Endothelial cell of umbilical vein (primary cell): ENCODE measurements at regions not wholly inside any gene's neighbourhood (a gene's known extent, or its start where the extent isn't known, plus 50 kb on each side); places are given as distances from the start of the nearest gene placed in this dataset.

Source experiments
- BruUV-seq: library from RNA; stranded (reverse); fragments of 400-500 nt; replicated peaks from 2 replicates; lab custom pipeline; 2021; lab: Mats Ljungman, UMichigan
- CTCF ChIA-PET: fragments of 300-600, 350-600 bp; sonication (Branson Sonifier 250); formaldehyde crosslinking; loops from one replicate; lab custom pipeline; 2021; ENCODE audit warnings: antibody characterized with exemption, inconsistent platforms; lab: Charles Lee
- POLR2A ChIA-PET: fragments of 300-600, 350-600 bp; sonication (Branson Sonifier 250); formaldehyde crosslinking; loops from one replicate; lab custom pipeline; 2021; ENCODE audit warnings: antibody characterized with exemption, inconsistent platforms; lab: Charles Lee
- DNase-seq: peaks from one replicate; pipeline ENCODE4 v3.0.0-alpha.2; 2011; ENCODE audit warnings: low read depth, low spot score
- FAIRE-seq: peaks from 2 replicates; lab custom pipeline; 2011; peaks lifted over from hg19 to GRCh38; lab: Jason Lieb, UNC
- H2AFZ ChIP-seq: 2 replicates; pipeline ENCODE4 v1.6.0; 2012; ENCODE audit warnings: low read depth, low read length, control low read depth, inconsistent platforms
- H3K27ac ChIP-seq: 2 replicates; pipeline ENCODE4 v1.5.1; 2011; ENCODE audit warnings: low read depth, mild to moderate bottlenecking, control low read depth, low read length, moderate library complexity; ENCODE audit not compliant: insufficient read depth
- H3K27me3 ChIP-seq, 2 experiments: 2 replicates each; pipeline versions ENCODE4 v1.6.0 to v1.6.1; 2011; ENCODE audit warnings: low read length in 2 of 2, mixed read lengths in 1 of 2; ENCODE audit not compliant: control insufficient read depth in 2 of 2, insufficient read depth in 2 of 2
- H3K36me3 ChIP-seq, 2 experiments: 2 replicates in 1 of 2; 3 replicates in 1 of 2; pipeline ENCODE4 v1.5.1; 2011; ENCODE audit warnings: low read length in 2 of 2, mild to moderate bottlenecking in 1 of 2, moderate library complexity in 1 of 2; ENCODE audit not compliant: control insufficient read depth in 2 of 2, insufficient read depth in 2 of 2; ENCODE audit errors: extremely low read depth in 1 of 2
- H3K4me1 ChIP-seq: 3 replicates; pipeline ENCODE4 v1.5.1; 2011; ENCODE audit warnings: mild to moderate bottlenecking, low read length; ENCODE audit not compliant: control insufficient read depth, insufficient read depth; ENCODE audit errors: extremely low read depth
- H3K4me2 ChIP-seq: 2 replicates; pipeline ENCODE4 v1.6.1; 2011; ENCODE audit warnings: low read length, control low read depth, mixed read lengths; ENCODE audit not compliant: insufficient read depth
- H3K4me3 ChIP-seq, 3 experiments: fragments of 200-600 bp in 1 of 3; sonication (generic), shearing (Covaris generic) in 1 of 3; replicated peaks in 1 of 3; 2 replicates each; pipeline ENCODE4 v1.5.1; 2011 to 2016; ENCODE audit warnings: control low read depth in 3 of 3, low read length in 3 of 3, mild to moderate bottlenecking in 2 of 3, inconsistent platforms in 1 of 3, low read depth in 1 of 3, moderate library complexity in 1 of 3; ENCODE audit not compliant: insufficient read depth in 1 of 3
- H3K79me2 ChIP-seq: 2 replicates; pipeline ENCODE4 v1.6.0; 2012; ENCODE audit warnings: low read length, inconsistent platforms; ENCODE audit not compliant: control insufficient read depth, insufficient read depth
- H3K9ac ChIP-seq: replicated peaks from 2 replicates; pipeline ENCODE3; 2011; ENCODE audit warnings: low read length, control low read depth; ENCODE audit not compliant: insufficient read depth; ENCODE audit errors: extremely low read depth
- H3K9me1 ChIP-seq: replicated peaks from 3 replicates; pipeline ENCODE4 v1.6.0; 2011; ENCODE audit warnings: mild to moderate bottlenecking, low read length; ENCODE audit not compliant: control insufficient read depth, insufficient read depth; ENCODE audit errors: extremely low read depth
- H3K9me3 ChIP-seq: replicated peaks from 2 replicates; pipeline ENCODE4 v1.5.1; 2012; ENCODE audit warnings: low read length, inconsistent platforms; ENCODE audit not compliant: control insufficient read depth, insufficient read depth
- H4K20me1 ChIP-seq: replicated peaks from 2 replicates; pipeline ENCODE3; 2011; ENCODE audit warnings: mild to moderate bottlenecking, low read length; ENCODE audit not compliant: control insufficient read depth, insufficient read depth; ENCODE audit errors: extremely low read depth
- CTCF ChIP-seq, 2 donors: IDR thresholded peaks; 1 replicate in 1 of 2; 2 replicates in 1 of 2; pipeline ENCODE4 v1.5.1; 2011; ENCODE audit warnings: low read length in 2 of 2, mild to moderate bottlenecking in 2 of 2, moderate library complexity in 2 of 2, control low read depth in 1 of 2, inconsistent platforms in 1 of 2, low read depth in 1 of 2; ENCODE audit not compliant: insufficient read depth in 1 of 2; ENCODE audit errors: extremely low read depth in 1 of 2
- EZH2 ChIP-seq: IDR thresholded peaks from 2 replicates; pipeline ENCODE4 v1.6.1; 2012; ENCODE audit warnings: borderline replicate concordance, low read depth, mild to moderate bottlenecking, moderate library complexity, low read length, inconsistent platforms; ENCODE audit not compliant: severe bottlenecking
- FOS ChIP-seq: IDR thresholded peaks from 2 replicates; pipeline ENCODE4 v1.6.1; 2011; ENCODE audit warnings: mild to moderate bottlenecking, low read length, moderate library complexity, borderline replicate concordance; ENCODE audit not compliant: insufficient read depth
- GATA2 ChIP-seq: IDR thresholded peaks from 2 replicates; pipeline ENCODE4 v1.7.0; 2011; ENCODE audit warnings: low read depth, mild to moderate bottlenecking, moderate library complexity, mixed read lengths, low read length; ENCODE audit not compliant: insufficient read length, insufficient read depth
- JUN ChIP-seq: IDR thresholded peaks from 2 replicates; pipeline ENCODE4 v1.6.1; 2011; ENCODE audit warnings: borderline replicate concordance, low read depth; ENCODE audit not compliant: insufficient read length, insufficient read depth
- MAX ChIP-seq: IDR thresholded peaks from 2 replicates; pipeline ENCODE4 v1.6.1; 2011; ENCODE audit not compliant: insufficient read depth, insufficient read length
- MYC ChIP-seq: IDR thresholded peaks from one replicate; pipeline ENCODE4 v1.6.1; 2011; ENCODE audit warnings: mild to moderate bottlenecking, low read depth, low read length
- POLR2A ChIP-seq: IDR thresholded peaks from 2 replicates; pipeline ENCODE4 v1.6.1; 2012; ENCODE audit warnings: low read depth, mild to moderate bottlenecking, control low read depth, low read length
- POLR2AphosphoS5 ChIP-seq: IDR thresholded peaks from 2 replicates; pipeline ENCODE4 v1.6.1; 2012; ENCODE audit warnings: low read depth, mild to moderate bottlenecking, control low read depth, low read length, moderate library complexity; ENCODE audit not compliant: insufficient read depth
- dilution Hi-C: fragments of 300-500 bp; cut with MboI; formaldehyde crosslinking; loops from one replicate; pipeline ENCODE4 v1.15.0; 2019; ENCODE audit warnings: low sequenced_read_pairs; ENCODE audit not compliant: extremely low pct_ligation_motif_present
- intact Hi-C: fragments of 100-400 bp; cut with micrococcal nuclease; formaldehyde crosslinking; loops from one replicate; pipeline ENCODE4 v1.10.0; 2022

- H3K9me3 ChIP-seq, result no peaks in the 10 kb centered on the region
- H3K9me1 ChIP-seq, result no peaks in the 10 kb centered on the region
- CTCF ChIA-PET, result no interaction called here
- no peaks in the 10 kb centered on the region for H3K79me2 ChIP-seq
- no peak overlapping the region for H2AFZ ChIP-seq
- no peak for TF ChIP-seq JUN
- no peak for TF ChIP-seq POLR2AphosphoS5
- no peak for TF ChIP-seq MAX
- TF ChIP-seq MYC, result no peak
- no peak for TF ChIP-seq GATA2
- TF ChIP-seq POLR2A, result no peak
- no peak for TF ChIP-seq CTCF (IDR thresholded peaks at IDR 0.05; ENCODE audit: extremely low read depth in 1 of 2, insufficient read depth in 1 of 2, low read depth in 1 of 2, low read length in 2 of 2)
- no peak for TF ChIP-seq EZH2
- no peak for TF ChIP-seq FOS
- no peaks in the 10 kb centered on the region for H3K27me3 ChIP-seq
- BruUV-seq, result no TSS peak
- no peaks in the 10 kb centered on the region for H3K36me3 ChIP-seq
- dilution Hi-C loops (no loop called here), intact Hi-C loops (no loop called here)
- H3K4me3 ChIP-seq, result no peak overlapping the region
- no peak overlapping the region for H3K27ac ChIP-seq
- POLR2A ChIA-PET, result no interaction called here
- no peaks in the 10 kb centered on the region for H3K4me1 ChIP-seq
- DNase-seq (no peak), FAIRE-seq (no peak)
- H3K9ac ChIP-seq, result no peak overlapping the region
- H4K20me1 ChIP-seq, result no peaks in the 10 kb centered on the region
- H3K4me2 ChIP-seq, result no peak overlapping the region
Observed at GRCh38 chr9:115232181-115232774, 114.3 kb upstream of the TNC start.
